Endodermal cell (in vitro differentiated cells): ENCODE measurements at regions not wholly inside any gene's neighbourhood (a gene's known extent, or its start where the extent isn't known, plus 50 kb on each side); places are given as distances from the start of the nearest gene placed in this dataset.

Source experiments
- DNase-seq: peaks from one replicate; pipeline ENCODE4 v3.0.0-alpha.2; 2017
- H3K27ac ChIP-seq: 2 replicates; pipeline ENCODE4 v1.5.1; 2013; ENCODE audit warnings: mild to moderate bottlenecking, low read depth, low read length, moderate library complexity
- H3K27me3 ChIP-seq: 2 replicates; pipeline ENCODE4 v1.6.1; 2013; ENCODE audit warnings: mild to moderate bottlenecking, low read length, moderate library complexity; ENCODE audit not compliant: insufficient read depth, control insufficient read depth, poor library complexity, severe bottlenecking
- H3K36me3 ChIP-seq: 2 replicates; pipeline ENCODE4 v1.7.0; 2013; ENCODE audit warnings: mild to moderate bottlenecking, low read length, moderate library complexity; ENCODE audit not compliant: control insufficient read depth, insufficient read depth
- H3K4me1 ChIP-seq: one replicate; pipeline ENCODE4 v1.7.0; 2013; ENCODE audit warnings: low read length; ENCODE audit not compliant: control insufficient read depth, insufficient read depth
- H3K4me3 ChIP-seq: 2 replicates; pipeline ENCODE4 v1.5.1; 2013; ENCODE audit warnings: mild to moderate bottlenecking, low read length, moderate library complexity
- H3K9ac ChIP-seq: 2 replicates; pipeline ENCODE4 v1.6.1; 2013; ENCODE audit warnings: mild to moderate bottlenecking, low read length, moderate library complexity; ENCODE audit not compliant: poor library complexity, severe bottlenecking; ENCODE audit errors: extremely low read depth
- H3K9me3 ChIP-seq: 2 replicates; pipeline ENCODE4 v1.6.1; 2013; ENCODE audit warnings: mild to moderate bottlenecking, low read length, moderate library complexity; ENCODE audit not compliant: control insufficient read depth
- H3K27ac Mint-ChIP-seq: 2 replicates; pipeline ENCODE4 v1.8.0; 2020; ENCODE audit warnings: mixed read lengths
- H3K27me3 Mint-ChIP-seq: 2 replicates; pipeline ENCODE4 v1.8.0; 2021; ENCODE audit warnings: mild to moderate bottlenecking, mixed read lengths; ENCODE audit not compliant: insufficient read depth
- H3K36me3 Mint-ChIP-seq: 2 replicates; pipeline ENCODE4 v1.8.0; 2020; ENCODE audit warnings: low read depth, mixed read lengths
- H3K4me1 Mint-ChIP-seq: 2 replicates; pipeline ENCODE4 v1.8.0; 2020; ENCODE audit warnings: mixed read lengths
- H3K4me3 Mint-ChIP-seq: 2 replicates; pipeline ENCODE4 v1.8.0; 2020; ENCODE audit warnings: mild to moderate bottlenecking, moderate library complexity, mixed read lengths
- H3K9me3 Mint-ChIP-seq: 2 replicates; pipeline ENCODE4 v1.8.0; 2020; ENCODE audit warnings: mild to moderate bottlenecking, mixed read lengths
- CTCF ChIP-seq: fragments of 200-600 bp; sonication (generic); conservative IDR thresholded peaks from 2 replicates; pipeline ENCODE4 v1.5.0; 2021; ENCODE audit warnings: antibody characterized with exemption, mild to moderate bottlenecking
- WGBS, 2 experiments: methylation state at CpG; one replicate each; pipeline versions ENCODE4 v1.1.5 to v1.1.7; 2013; ENCODE audit warnings: missing lambda C conversion rate in 2 of 2, mixed read lengths in 1 of 2; ENCODE audit not compliant: insufficient coverage in 1 of 2, insufficient read length in 1 of 2; 5-methylcytosine and 5-hydroxymethylcytosine counted together

DNA sequence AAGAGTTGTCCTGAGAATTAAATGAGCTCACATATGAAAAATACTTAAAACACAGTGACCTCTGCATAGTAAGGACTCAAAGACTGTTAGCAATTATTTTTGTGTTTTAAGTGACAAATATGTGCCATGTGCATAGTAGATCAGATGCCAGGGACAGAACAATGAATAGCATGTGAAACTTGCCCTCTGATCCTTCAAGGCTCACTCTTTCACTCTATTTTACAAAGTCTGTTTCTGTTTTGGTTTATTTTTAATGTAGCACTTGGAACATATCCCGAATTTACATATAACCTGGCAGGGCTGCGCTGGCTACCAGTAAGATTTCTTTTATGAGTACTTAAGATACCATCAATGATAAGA lies 135.5 kb upstream of the TNFAIP3 start:
- H3K4me1 Mint-ChIP-seq: peaks cover 7% of the 10 kb centered on the region
- no peaks in the 10 kb centered on the region for H3K27me3 ChIP-seq
- no peak for TF ChIP-seq CTCF
- H3K4me3 ChIP-seq: no peak overlapping the region
- H3K36me3 ChIP-seq: no peaks in the 10 kb centered on the region
- H3K4me1 ChIP-seq: no peaks in the 10 kb centered on the region
- no peak overlapping the region for H3K27ac Mint-ChIP-seq
- no peaks in the 10 kb centered on the region for H3K9me3 ChIP-seq
- H3K27ac ChIP-seq: no peak overlapping the region
- WGBS, 2 experiments: 94% methylated on average over 2 of the region's 2 CpGs; no CpG with 5 or more reads in 1 of the 2 experiments
- no peaks in the 10 kb centered on the region for H3K36me3 Mint-ChIP-seq
- no peak overlapping the region for H3K9ac ChIP-seq
- no peaks in the 10 kb centered on the region for H3K9me3 Mint-ChIP-seq
- peaks cover 2% of the 10 kb centered on the region for H3K27me3 Mint-ChIP-seq
- H3K4me3 Mint-ChIP-seq: no peak overlapping the region
- no peak for DNase-seq

DNA sequence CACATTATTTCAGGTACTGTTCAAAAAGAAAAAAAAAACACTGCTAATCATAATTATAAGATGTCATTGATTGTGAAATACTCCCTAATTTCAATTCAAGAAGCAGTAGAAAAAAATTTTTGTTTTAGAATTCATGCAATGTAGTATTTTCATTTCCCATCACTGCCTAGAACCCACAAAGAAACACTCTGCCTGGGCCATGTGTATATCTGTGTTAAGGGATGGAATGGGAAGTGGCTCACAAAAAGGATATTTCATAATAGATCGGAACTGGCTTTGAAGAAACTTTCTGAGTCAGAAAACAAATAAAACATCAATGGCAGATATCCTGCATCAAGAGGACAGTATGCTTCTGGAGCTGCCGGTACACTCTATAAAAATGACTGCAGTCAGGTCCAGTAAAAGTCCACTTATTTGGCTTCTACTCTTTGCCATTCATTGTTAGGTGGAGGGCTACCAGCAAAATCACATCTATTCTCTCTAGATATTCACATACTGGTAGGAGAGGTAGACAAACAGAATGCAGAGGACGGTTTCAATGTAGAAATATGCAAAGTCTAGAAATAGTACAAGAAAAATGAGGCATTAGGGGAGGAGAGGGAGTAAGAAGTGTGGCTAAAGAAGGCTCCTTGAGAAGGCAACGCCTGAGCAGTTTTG lies 135.0 kb upstream of the TNFAIP3 start:
- Mint-ChIP-seq H3K4me1 (peaks cover 7% of the 10 kb centered on the region), H3K9me3 (no peaks in the 10 kb centered on the region), H3K27me3 (peaks cover 4% of the 10 kb centered on the region), H3K27ac (no peak overlapping the region), H3K36me3 (no peaks in the 10 kb centered on the region), H3K4me3 (no peak overlapping the region)
- no peak overlapping the region for H3K4me3 ChIP-seq
- 92 to 95% methylated on average over 4 of the region's 4 CpGs for WGBS, 2 experiments
- no peaks in the 10 kb centered on the region for H3K36me3 ChIP-seq
- no peaks in the 10 kb centered on the region for H3K27me3 ChIP-seq
- no peaks in the 10 kb centered on the region for H3K9me3 ChIP-seq
- TF ChIP-seq CTCF: no peak
- no peaks in the 10 kb centered on the region for H3K4me1 ChIP-seq
- H3K9ac ChIP-seq: no peak overlapping the region
- no peak for DNase-seq
- no peak overlapping the region for H3K27ac ChIP-seq

GRCh38 chr6:137733372-137733771 lies 133.7 kb upstream of the TNFAIP3 start:
- Histone ChIP-seq H3K4me3 (no peak overlapping the region), H3K4me1 (no peaks in the 10 kb centered on the region), H3K9ac (no peak overlapping the region), H3K36me3 (no peaks in the 10 kb centered on the region), H3K27me3 (no peaks in the 10 kb centered on the region), H3K27ac (no peak overlapping the region), H3K9me3 (no peaks in the 10 kb centered on the region)
- Mint-ChIP-seq H3K4me3 (no peak overlapping the region), H3K9me3 (no peaks in the 10 kb centered on the region), H3K36me3 (no peaks in the 10 kb centered on the region), H3K4me1 (peaks cover 7% of the 10 kb centered on the region), H3K27ac (no peak overlapping the region), H3K27me3 (peaks cover 4% of the 10 kb centered on the region)
- no peak for TF ChIP-seq CTCF
- 92% methylated on average over 2 of the region's 2 CpGs; no CpG with 5 or more reads in 1 of the 2 experiments for WGBS, 2 experiments
- no peak for DNase-seq
